ENCODE measurements at regions not wholly inside any gene's neighbourhood (a gene's known extent, or its start where the extent isn't known, plus 50 kb on each side); places are given as distances from the start of the nearest gene placed in this dataset.

DNA sequence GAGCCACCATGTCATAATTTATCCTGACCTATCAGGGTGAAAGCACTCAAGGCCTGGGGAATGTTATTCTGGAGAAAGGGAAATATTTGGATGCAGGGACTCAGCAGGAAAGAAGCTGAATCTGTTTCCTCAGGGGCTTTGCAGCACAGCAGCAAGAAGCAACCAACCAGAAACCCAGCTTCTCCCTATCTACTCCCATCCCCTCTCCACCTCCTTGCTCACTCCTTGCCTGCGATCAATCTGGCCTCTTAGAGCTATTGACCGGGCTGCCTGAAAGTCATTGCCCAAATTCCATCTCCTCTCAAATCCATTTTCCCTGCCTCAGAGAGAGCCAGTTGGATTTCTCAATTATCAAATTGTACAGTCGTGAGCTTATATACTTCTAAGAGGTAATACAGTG is 542.0 kb upstream of the TRPC7 start:
- TF ChIP-seq, protein P1, sequence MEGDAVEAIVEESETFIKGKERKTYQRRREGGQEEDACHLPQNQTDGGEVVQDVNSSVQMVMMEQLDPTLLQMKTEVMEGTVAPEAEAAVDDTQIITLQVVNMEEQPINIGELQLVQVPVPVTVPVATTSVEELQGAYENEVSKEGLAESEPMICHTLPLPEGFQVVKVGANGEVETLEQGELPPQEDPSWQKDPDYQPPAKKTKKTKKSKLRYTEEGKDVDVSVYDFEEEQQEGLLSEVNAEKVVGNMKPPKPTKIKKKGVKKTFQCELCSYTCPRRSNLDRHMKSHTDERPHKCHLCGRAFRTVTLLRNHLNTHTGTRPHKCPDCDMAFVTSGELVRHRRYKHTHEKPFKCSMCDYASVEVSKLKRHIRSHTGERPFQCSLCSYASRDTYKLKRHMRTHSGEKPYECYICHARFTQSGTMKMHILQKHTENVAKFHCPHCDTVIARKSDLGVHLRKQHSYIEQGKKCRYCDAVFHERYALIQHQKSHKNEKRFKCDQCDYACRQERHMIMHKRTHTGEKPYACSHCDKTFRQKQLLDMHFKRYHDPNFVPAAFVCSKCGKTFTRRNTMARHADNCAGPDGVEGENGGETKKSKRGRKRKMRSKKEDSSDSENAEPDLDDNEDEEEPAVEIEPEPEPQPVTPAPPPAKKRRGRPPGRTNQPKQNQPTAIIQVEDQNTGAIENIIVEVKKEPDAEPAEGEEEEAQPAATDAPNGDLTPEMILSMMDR (IDR thresholded peaks at IDR 0.05; ENCODE audit: borderline replicate concordance, extremely low read depth, low read length, poor library complexity, severe bottlenecking): no peak
- no peak for TF ChIP-seq EZH2 (IDR thresholded peaks at IDR 0.05; ENCODE audit: borderline replicate concordance, low read depth, low read length, severe bottlenecking)

Data from DND-41 (cell line).